ENCODE measurements at regions not wholly inside any gene's neighbourhood (a gene's known extent, or its start where the extent isn't known, plus 50 kb on each side); places are given as distances from the start of the nearest gene placed in this dataset.

DNA sequence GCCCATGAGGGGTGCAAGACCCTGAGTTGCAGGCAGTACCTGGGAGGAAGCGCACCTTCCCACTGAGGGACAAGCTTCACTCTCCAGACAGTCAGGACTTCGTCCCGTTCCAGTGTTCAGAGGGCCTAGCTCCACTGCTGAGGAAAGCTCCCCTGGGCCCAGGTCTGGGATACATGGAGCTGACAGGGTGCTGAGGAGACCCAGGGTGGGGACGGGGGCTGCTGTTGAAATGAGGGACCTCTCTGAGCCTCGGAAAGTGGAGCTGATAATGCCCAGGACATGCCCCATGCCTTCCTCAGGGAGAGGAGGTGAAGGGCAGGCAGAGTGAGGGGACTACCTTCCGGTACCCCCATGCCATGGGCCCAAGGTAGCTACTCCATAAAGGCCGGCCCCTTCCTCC lies 169.2 kb upstream of the MYCN start:
- no peaks in the 10 kb centered on the region for H3K4me1 ChIP-seq
- no peaks in the 10 kb centered on the region for H3K27me3 ChIP-seq
- intact Hi-C loops (cut with DNase I) = no loop called here
- H3K27ac ChIP-seq = no peak overlapping the region
- 90 to 94% methylated on average over 7 of the region's 7 CpGs for WGBS, 2 donors
- no peak overlapping the region for H3K4me3 ChIP-seq
- no peak for DNase-seq
- TF ChIP-seq EP300 (IDR thresholded peaks at IDR 0.05) (no peak), POLR2AphosphoS5 (IDR thresholded peaks at IDR 0.05) (no peak), POLR2A (IDR thresholded peaks at IDR 0.05) (no peak)
- TF ChIP-seq, protein P1, sequence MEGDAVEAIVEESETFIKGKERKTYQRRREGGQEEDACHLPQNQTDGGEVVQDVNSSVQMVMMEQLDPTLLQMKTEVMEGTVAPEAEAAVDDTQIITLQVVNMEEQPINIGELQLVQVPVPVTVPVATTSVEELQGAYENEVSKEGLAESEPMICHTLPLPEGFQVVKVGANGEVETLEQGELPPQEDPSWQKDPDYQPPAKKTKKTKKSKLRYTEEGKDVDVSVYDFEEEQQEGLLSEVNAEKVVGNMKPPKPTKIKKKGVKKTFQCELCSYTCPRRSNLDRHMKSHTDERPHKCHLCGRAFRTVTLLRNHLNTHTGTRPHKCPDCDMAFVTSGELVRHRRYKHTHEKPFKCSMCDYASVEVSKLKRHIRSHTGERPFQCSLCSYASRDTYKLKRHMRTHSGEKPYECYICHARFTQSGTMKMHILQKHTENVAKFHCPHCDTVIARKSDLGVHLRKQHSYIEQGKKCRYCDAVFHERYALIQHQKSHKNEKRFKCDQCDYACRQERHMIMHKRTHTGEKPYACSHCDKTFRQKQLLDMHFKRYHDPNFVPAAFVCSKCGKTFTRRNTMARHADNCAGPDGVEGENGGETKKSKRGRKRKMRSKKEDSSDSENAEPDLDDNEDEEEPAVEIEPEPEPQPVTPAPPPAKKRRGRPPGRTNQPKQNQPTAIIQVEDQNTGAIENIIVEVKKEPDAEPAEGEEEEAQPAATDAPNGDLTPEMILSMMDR (IDR thresholded peaks at IDR 0.05) = no peak
- H3K36me3 ChIP-seq = no peaks in the 10 kb centered on the region
- H3K9me3 ChIP-seq = no peaks in the 10 kb centered on the region

DNA sequence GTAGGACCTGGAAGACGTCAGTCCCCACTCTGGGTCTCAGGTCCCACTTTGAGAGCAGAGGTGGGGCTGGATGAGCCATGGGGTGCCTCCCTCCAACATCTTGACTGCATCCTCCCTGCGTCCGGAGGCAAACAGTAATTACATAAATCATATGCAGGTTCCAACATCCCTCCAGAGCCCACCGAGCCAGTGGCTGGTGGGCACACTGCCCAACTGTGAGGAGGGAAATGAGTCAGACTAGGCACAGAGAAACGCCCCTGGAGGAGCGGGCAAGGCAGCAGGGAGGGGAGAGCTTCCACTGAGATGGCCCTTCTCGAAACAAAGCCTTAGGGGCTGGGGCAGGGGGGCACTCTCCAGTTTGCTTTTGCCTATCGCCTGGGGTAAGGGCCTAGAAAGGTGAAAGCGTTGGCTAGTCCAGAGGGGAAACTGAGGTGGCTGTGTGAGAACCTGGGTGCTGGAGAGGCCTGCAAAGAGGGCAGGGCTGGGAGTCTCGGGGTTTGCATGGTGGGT lies 168.2 kb upstream of the MYCN start:
- Histone ChIP-seq H3K36me3 (no peaks in the 10 kb centered on the region), H3K4me1 (no peaks in the 10 kb centered on the region), H3K27ac (no peak overlapping the region), H3K9me3 (no peaks in the 10 kb centered on the region), H3K27me3 (no peaks in the 10 kb centered on the region), H3K4me3 (no peak overlapping the region)
- TF ChIP-seq, protein P1 (IDR thresholded peaks at IDR 0.05) = no peak
- TF ChIP-seq POLR2AphosphoS5 (IDR thresholded peaks at IDR 0.05) (no peak), EP300 (IDR thresholded peaks at IDR 0.05) (no peak), POLR2A (IDR thresholded peaks at IDR 0.05) (no peak)
- intact Hi-C loops (cut with DNase I) = no loop called here
- WGBS, 2 donors = 76 to 85% methylated on average over 10 of the region's 10 CpGs
- DNase-seq = no peak

DNA sequence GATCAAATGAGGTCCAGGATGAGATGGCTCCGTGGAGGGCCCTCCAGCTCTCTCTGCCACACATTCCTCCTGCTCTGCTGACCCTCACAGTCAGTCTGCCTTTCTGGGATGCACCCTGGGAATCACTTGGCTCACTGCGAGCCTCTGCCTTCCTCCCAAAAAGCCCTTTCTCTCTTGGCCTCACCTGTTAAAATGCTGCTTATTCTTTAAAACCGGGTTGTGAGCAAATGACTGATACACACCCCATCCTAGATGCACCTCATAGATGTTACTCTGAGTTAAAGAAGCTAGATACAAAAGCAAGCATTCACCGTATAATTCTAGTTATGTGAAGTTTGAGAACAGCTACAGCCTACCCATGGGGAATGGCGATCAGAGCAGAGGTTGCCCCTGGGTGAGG lies 167.7 kb upstream of the MYCN start:
- Histone ChIP-seq H3K4me3 (no peak overlapping the region), H3K36me3 (no peaks in the 10 kb centered on the region), H3K9me3 (no peaks in the 10 kb centered on the region), H3K27me3 (no peaks in the 10 kb centered on the region), H3K27ac (no peak overlapping the region), H3K4me1 (no peaks in the 10 kb centered on the region)
- TF ChIP-seq POLR2A (IDR thresholded peaks at IDR 0.05) (no peak), EP300 (IDR thresholded peaks at IDR 0.05) (no peak), POLR2AphosphoS5 (IDR thresholded peaks at IDR 0.05) (no peak)
- TF ChIP-seq, protein P1 (IDR thresholded peaks at IDR 0.05) = no peak
- DNase-seq = no peak
- intact Hi-C loops (cut with DNase I) = no loop called here
- WGBS, 2 donors = 71 to 83% methylated on average over 5 of the region's 5 CpGs

DNA sequence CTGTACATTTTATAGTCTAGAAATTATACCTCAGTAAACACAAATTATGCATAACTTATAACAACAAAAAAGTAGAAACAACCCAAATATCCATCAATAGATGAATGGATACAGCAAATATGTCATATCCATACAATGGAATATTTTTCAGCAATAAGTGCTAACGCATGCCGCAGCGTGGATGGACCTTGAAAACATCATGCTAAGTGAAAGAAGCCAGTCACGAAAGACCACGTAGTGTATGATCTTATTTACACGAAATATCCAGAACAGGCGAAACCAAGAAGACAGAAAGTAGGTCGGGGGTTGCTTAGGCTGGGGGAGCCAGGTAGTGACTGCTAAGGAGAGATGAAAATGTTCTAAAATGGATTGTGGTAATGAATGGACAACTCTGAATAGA lies 167.1 kb upstream of the MYCN start:
- Histone ChIP-seq H3K27me3 (no peaks in the 10 kb centered on the region), H3K4me1 (no peaks in the 10 kb centered on the region), H3K9me3 (no peaks in the 10 kb centered on the region), H3K27ac (no peak overlapping the region), H3K36me3 (no peaks in the 10 kb centered on the region), H3K4me3 (no peak overlapping the region)
- TF ChIP-seq POLR2A (IDR thresholded peaks at IDR 0.05) = no peak
- TF ChIP-seq, protein P1 (IDR thresholded peaks at IDR 0.05) = no peak
- TF ChIP-seq POLR2AphosphoS5 (IDR thresholded peaks at IDR 0.05) = no peak
- no peak for TF ChIP-seq EP300 (IDR thresholded peaks at IDR 0.05)
- intact Hi-C loops (cut with DNase I) = no loop called here
- WGBS, 2 donors = 89% methylated on average over 8 of the region's 8 CpGs
- no peak for DNase-seq

DNA sequence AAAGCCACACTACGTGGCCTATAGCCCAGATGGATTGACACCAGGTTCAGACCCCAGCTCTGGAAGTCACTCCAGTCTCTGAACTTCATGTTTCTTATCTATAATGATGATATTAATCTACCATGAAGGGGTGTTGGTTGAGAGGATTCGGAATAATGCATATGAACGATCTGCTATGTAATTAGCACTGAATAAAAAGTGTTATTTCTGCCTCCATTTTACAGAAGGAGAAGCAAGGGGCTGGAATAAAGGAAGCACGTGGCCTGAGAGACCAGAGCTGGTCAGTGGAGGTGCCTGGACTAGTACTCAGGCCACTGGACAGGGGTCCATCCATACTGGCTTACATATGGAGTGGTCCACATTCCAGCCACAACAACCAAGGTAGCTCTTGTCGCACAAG lies 166.5 kb upstream of the MYCN start:
- TF ChIP-seq POLR2A (IDR thresholded peaks at IDR 0.05) (no peak), POLR2AphosphoS5 (IDR thresholded peaks at IDR 0.05) (no peak), EP300 (IDR thresholded peaks at IDR 0.05) (no peak)
- TF ChIP-seq, protein P1 (IDR thresholded peaks at IDR 0.05) = no peak
- H3K9me3 ChIP-seq = no peaks in the 10 kb centered on the region
- intact Hi-C loops (cut with DNase I) = no loop called here
- 81 to 84% methylated on average over 5 of the region's 5 CpGs for WGBS, 2 donors
- no peak for DNase-seq
- no peak overlapping the region for H3K4me3 ChIP-seq
- H3K27me3 ChIP-seq = no peaks in the 10 kb centered on the region
- no peaks in the 10 kb centered on the region for H3K4me1 ChIP-seq
- H3K27ac ChIP-seq = no peak overlapping the region
- no peaks in the 10 kb centered on the region for H3K36me3 ChIP-seq

All from sigmoid colon (tissue), 6 donors.